Testis (tissue), 2 donors: ENCODE measurements at regions not wholly inside any gene's neighbourhood (a gene's known extent, or its start where the extent isn't known, plus 50 kb on each side); places are given as distances from the start of the nearest gene placed in this dataset.

Source experiments
- DNase-seq: peaks from one replicate; pipeline ENCODE4 v3.0.0-alpha.2; 2019
- H3K27ac ChIP-seq, 2 donors: fragments of 200-600 bp; sonication (generic); one replicate each; pipeline ENCODE4 v1.5.1; 2019
- H3K27me3 ChIP-seq: fragments of 200-600 bp; sonication (generic); one replicate; pipeline ENCODE4 v1.5.1; 2019
- H3K36me3 ChIP-seq: fragments of 200-600 bp; sonication (generic); one replicate; pipeline ENCODE4 v1.5.1; 2017; ENCODE audit warnings: low read depth; ENCODE audit errors: missing control alignments
- H3K4me1 ChIP-seq: fragments of 200-600 bp; sonication (generic); one replicate; pipeline ENCODE4 v1.5.1; 2019
- H3K4me3 ChIP-seq, 2 donors: fragments of 200-600 bp; sonication (generic); one replicate each; pipeline ENCODE4 v1.5.1; 2017 to 2019
- H3K9me3 ChIP-seq: fragments of 200-600 bp; sonication (generic); one replicate; pipeline ENCODE4 v1.5.1; 2017
- CTCF ChIP-seq, 3 experiments: fragments of 450-650 bp in 2 of 3; fragments of 200-600 bp in 1 of 3; sonication (generic) in 1 of 3; IDR thresholded peaks; one replicate each; pipeline ENCODE4 v1.5.1; 2016 to 2019; ENCODE audit warnings: antibody characterized with exemption in 3 of 3, mild to moderate bottlenecking in 2 of 3, moderate library complexity in 1 of 3
- POLR2A ChIP-seq: fragments of 450-650 bp; IDR thresholded peaks from one replicate; pipeline ENCODE4 v1.6.1; 2017; ENCODE audit warnings: antibody characterized with exemption, mild to moderate bottlenecking, moderate library complexity
- WGBS, 2 donors: methylation state at CpG; one replicate each; pipeline ENCODE4 v1.1.5; 2018; 5-methylcytosine and 5-hydroxymethylcytosine counted together
- intact Hi-C: fragments of 100-400 bp; cut with DNase I; formaldehyde crosslinking; loops from one replicate; pipeline ENCODE4 v1.15.1; 2023; ENCODE audit warnings: low total_unique reads

DNA sequence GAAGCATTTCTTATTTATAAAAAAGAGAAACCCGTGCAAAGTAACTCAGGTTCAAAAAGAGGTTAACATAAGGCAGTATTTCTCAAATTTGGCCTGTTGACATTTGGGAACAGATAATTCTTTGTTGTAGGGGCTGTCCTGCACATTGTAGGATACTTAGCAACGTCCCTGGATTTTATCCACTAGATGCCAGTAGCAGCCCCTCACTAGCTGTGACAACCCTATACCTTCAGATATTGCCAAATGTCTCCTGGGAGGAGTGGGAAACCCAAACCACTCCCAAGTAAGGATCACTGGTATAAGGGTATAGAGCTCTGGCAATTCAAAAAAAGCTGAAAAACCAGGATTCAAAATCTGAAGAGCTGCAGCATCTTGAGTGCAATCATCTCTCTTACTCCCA, 202.3 kb upstream of the PRKCQ start:
- H3K36me3 ChIP-seq: no peaks in the 10 kb centered on the region
- WGBS, 2 donors: 57 to 66% methylated on average over 2 of the region's 2 CpGs
- H3K9me3 ChIP-seq: no peaks in the 10 kb centered on the region
- no peaks in the 10 kb centered on the region for H3K27me3 ChIP-seq
- TF ChIP-seq POLR2A: no peak
- TF ChIP-seq CTCF (IDR thresholded peaks at IDR 0.05): no peak
- H3K4me3 ChIP-seq: no peak overlapping the region
- intact Hi-C loops: no loop called here
- no peak overlapping the region for H3K27ac ChIP-seq
- no peak for DNase-seq
- peaks cover 5% of the 10 kb centered on the region for H3K4me1 ChIP-seq

- no peak overlapping the region for H3K4me3 ChIP-seq
- H3K9me3 ChIP-seq: no peaks in the 10 kb centered on the region
- intact Hi-C loops: no loop called here
- H3K36me3 ChIP-seq: no peaks in the 10 kb centered on the region
- H3K4me1 ChIP-seq: no peaks in the 10 kb centered on the region
- no peak overlapping the region for H3K27ac ChIP-seq
- TF ChIP-seq POLR2A (no peak), CTCF (IDR thresholded peaks at IDR 0.05) (no peak)
- WGBS, 2 donors: 38 to 47% methylated on average over 3 of the region's 3 CpGs
- H3K27me3 ChIP-seq: no peaks in the 10 kb centered on the region
- DNase-seq: no peak
These were observed 201.2 kb upstream of the PRKCQ start for GRCh38 chr10:6781133-6781770.

GRCh38 chr10:6780008-6780677, 200.1 kb upstream of the PRKCQ start:
- no peak overlapping the region for H3K4me3 ChIP-seq
- no peaks in the 10 kb centered on the region for H3K9me3 ChIP-seq
- no peaks in the 10 kb centered on the region for H3K27me3 ChIP-seq
- H3K27ac ChIP-seq: no peak overlapping the region
- no peak for DNase-seq
- H3K4me1 ChIP-seq: no peaks in the 10 kb centered on the region
- intact Hi-C loops: no loop called here
- TF ChIP-seq CTCF (IDR thresholded peaks at IDR 0.05): no peak
- no peak for TF ChIP-seq POLR2A
- 91 to 92% methylated on average over 5 of the region's 5 CpGs for WGBS, 2 donors
- H3K36me3 ChIP-seq: no peaks in the 10 kb centered on the region

DNA sequence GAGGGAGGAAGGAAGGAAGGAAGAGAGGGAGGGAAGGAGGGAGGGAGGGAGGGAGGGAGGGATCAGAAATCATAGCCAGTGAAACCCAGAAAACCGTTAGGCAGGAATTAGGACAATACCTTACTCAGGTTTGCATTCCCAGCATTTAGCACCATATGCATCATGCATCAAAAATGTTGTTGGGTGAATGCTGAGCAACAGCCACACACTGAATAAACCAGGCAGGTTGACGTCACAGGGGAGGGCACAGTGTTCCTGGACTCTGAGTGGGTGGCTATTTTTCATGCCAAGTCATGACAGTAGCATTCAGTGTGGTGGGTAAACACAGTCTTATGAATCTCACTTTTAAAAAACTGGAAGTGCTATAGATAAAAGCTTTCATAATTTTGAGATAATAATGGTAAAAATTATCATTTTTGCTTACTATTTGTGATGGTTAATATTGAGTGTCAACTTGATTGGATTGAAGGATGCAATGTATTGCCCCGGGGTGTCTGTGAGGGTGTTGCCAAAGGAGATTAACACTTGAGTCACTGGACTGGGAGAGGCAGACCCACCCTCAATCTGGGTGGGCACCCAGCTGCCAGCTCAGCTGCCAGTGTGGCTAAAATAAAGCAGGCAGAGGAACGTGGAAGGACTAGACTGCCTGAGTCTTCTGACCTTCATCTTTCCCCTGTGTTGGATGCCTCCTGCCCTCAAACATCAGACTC, 199.1 kb upstream of the PRKCQ start:
- TF ChIP-seq CTCF (IDR thresholded peaks at IDR 0.05): no peak
- TF ChIP-seq POLR2A: no peak
- Histone ChIP-seq H3K27ac (no peak overlapping the region), H3K4me3 (no peak overlapping the region), H3K4me1 (no peaks in the 10 kb centered on the region), H3K27me3 (no peaks in the 10 kb centered on the region), H3K36me3 (no peaks in the 10 kb centered on the region), H3K9me3 (no peaks in the 10 kb centered on the region)
- intact Hi-C loops: no loop called here
- 58 to 63% methylated on average over 4 of the region's 4 CpGs for WGBS, 2 donors
- DNase-seq: no peak
